ENCODE measurements at regions not wholly inside any gene's neighbourhood (a gene's known extent, or its start where the extent isn't known, plus 50 kb on each side); places are given as distances from the start of the nearest gene placed in this dataset.

DNA sequence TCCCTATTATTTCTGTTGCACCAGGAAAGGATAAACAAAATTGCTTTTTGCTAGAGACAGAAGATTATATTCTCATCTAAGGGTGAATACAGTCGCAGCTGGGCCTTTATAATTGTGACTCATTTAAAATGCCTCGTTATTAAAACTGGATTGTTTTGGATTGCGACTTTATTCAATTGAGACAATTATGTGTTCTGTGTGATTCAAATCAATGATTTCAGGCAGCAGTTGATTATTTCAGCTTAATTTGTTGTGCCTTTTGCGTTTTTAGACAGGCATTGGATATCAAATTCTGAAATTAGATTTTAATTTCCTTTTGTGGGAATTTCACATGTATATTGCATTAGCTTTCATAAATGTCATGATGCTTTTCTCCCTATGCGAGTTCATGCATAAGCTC lies 778.1 kb upstream of the SOX11 start:
- TF ChIP-seq, protein P1, sequence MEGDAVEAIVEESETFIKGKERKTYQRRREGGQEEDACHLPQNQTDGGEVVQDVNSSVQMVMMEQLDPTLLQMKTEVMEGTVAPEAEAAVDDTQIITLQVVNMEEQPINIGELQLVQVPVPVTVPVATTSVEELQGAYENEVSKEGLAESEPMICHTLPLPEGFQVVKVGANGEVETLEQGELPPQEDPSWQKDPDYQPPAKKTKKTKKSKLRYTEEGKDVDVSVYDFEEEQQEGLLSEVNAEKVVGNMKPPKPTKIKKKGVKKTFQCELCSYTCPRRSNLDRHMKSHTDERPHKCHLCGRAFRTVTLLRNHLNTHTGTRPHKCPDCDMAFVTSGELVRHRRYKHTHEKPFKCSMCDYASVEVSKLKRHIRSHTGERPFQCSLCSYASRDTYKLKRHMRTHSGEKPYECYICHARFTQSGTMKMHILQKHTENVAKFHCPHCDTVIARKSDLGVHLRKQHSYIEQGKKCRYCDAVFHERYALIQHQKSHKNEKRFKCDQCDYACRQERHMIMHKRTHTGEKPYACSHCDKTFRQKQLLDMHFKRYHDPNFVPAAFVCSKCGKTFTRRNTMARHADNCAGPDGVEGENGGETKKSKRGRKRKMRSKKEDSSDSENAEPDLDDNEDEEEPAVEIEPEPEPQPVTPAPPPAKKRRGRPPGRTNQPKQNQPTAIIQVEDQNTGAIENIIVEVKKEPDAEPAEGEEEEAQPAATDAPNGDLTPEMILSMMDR (conservative IDR thresholded peaks at IDR 0.05) = no peak
- no peak for TF ChIP-seq EZH2 (IDR thresholded peaks at IDR 0.05; ENCODE audit: low read depth)
